ENCODE measurements at regions not wholly inside any gene's neighbourhood (a gene's known extent, or its start where the extent isn't known, plus 50 kb on each side); places are given as distances from the start of the nearest gene placed in this dataset.

DNA sequence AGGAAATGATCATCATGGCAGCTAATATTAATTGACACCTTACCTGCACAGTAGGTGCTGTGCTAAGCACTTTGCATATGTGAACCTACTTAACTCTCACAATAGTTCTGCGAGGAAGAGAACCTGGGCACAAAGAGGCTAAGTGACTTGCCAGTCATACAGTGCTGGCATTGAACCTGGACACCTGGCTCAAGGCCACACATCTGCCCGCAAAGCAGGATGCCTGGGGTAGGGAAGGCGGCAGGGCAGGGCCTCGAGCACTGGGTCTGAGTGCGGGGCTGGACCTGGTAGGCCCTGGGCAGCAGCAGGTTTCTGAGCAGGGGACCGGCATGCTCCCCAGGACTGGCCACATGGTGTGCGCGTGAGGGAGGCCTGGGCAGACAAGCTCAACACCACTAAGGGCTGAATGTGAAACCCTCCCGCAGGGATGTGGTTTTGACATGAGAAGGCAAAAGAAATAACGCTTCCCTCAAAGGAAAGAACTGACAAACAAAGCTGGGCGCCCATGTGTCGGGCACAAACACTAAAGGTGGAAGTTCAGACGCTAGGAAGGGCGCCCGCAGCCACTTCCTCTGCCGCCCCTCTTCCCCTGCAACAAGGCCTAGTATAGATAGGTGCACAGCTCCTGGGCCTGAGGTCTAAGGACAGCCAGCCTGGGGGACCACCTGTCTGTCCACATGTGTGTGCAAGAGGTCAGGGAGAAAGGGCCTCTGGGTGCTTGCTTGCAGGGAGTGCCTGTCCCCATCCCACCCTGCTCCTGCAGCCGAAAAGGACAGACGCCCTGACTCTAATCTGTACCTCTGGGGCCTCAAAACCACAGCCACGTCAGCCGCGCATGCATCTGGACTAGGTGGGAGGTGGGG lies 92.5 kb downstream of the ZFP36L2 start:
- TF ChIP-seq NFIC (IDR thresholded peaks at IDR 0.05) (no peak), RAD21 (IDR thresholded peaks at IDR 0.05; ENCODE audit: low read depth) (no peak), CREB1 (IDR thresholded peaks at IDR 0.05; ENCODE audit: low read depth) (no peak), ZBTB7A (IDR thresholded peaks at IDR 0.05; ENCODE audit: low read depth) (no peak), YY1 (IDR thresholded peaks at IDR 0.05; ENCODE audit: low read depth) (no peak), TAF1 (IDR thresholded peaks at IDR 0.05; ENCODE audit: low read depth) (no peak), EP300 (IDR thresholded peaks at IDR 0.05; ENCODE audit: borderline replicate concordance) (no peak), EGR1 (IDR thresholded peaks at IDR 0.05) (no peak), CEBPB (IDR thresholded peaks at IDR 0.05) (no peak), TEAD4 (IDR thresholded peaks at IDR 0.05) (no peak), FOXM1 (IDR thresholded peaks at IDR 0.05; ENCODE audit: borderline replicate concordance, low read depth) (no peak), TCF12 (IDR thresholded peaks at IDR 0.05; ENCODE audit: low read depth) (no peak)
- TF ChIP-seq, protein P1, sequence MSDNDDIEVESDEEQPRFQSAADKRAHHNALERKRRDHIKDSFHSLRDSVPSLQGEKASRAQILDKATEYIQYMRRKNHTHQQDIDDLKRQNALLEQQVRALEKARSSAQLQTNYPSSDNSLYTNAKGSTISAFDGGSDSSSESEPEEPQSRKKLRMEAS (IDR thresholded peaks at IDR 0.05) = no peak
- TF ChIP-seq, protein P2, sequence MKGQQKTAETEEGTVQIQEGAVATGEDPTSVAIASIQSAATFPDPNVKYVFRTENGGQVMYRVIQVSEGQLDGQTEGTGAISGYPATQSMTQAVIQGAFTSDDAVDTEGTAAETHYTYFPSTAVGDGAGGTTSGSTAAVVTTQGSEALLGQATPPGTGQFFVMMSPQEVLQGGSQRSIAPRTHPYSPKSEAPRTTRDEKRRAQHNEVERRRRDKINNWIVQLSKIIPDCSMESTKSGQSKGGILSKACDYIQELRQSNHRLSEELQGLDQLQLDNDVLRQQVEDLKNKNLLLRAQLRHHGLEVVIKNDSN (IDR thresholded peaks at IDR 0.05) = no peak
- TF ChIP-seq, protein P3, sequence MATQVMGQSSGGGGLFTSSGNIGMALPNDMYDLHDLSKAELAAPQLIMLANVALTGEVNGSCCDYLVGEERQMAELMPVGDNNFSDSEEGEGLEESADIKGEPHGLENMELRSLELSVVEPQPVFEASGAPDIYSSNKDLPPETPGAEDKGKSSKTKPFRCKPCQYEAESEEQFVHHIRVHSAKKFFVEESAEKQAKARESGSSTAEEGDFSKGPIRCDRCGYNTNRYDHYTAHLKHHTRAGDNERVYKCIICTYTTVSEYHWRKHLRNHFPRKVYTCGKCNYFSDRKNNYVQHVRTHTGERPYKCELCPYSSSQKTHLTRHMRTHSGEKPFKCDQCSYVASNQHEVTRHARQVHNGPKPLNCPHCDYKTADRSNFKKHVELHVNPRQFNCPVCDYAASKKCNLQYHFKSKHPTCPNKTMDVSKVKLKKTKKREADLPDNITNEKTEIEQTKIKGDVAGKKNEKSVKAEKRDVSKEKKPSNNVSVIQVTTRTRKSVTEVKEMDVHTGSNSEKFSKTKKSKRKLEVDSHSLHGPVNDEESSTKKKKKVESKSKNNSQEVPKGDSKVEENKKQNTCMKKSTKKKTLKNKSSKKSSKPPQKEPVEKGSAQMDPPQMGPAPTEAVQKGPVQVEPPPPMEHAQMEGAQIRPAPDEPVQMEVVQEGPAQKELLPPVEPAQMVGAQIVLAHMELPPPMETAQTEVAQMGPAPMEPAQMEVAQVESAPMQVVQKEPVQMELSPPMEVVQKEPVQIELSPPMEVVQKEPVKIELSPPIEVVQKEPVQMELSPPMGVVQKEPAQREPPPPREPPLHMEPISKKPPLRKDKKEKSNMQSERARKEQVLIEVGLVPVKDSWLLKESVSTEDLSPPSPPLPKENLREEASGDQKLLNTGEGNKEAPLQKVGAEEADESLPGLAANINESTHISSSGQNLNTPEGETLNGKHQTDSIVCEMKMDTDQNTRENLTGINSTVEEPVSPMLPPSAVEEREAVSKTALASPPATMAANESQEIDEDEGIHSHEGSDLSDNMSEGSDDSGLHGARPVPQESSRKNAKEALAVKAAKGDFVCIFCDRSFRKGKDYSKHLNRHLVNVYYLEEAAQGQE (IDR thresholded peaks at IDR 0.05; ENCODE audit: low read depth) = no peak

DNA sequence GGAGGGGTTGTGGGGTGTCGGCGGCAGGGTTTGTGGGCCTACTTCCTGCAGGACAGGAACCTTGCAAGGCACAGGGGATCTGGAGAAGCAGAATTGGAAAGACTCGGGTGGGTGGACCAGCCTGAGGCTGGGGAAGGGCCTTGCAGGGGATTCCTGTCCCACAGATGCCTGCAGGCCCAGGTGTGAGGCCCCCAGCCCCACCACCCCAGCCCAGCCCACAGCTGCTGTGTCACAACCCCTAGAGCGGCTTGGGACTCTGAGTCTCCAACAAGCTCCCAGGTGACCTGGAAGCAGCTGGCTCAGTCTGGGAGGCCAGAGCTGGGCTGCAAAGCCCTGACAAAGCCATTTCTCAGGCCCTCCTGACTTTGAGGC lies 93.1 kb downstream of the ZFP36L2 start:
- TF ChIP-seq EGR1 (IDR thresholded peaks at IDR 0.05) (no peak), CEBPB (IDR thresholded peaks at IDR 0.05) (no peak), TCF12 (IDR thresholded peaks at IDR 0.05; ENCODE audit: low read depth) (no peak), TEAD4 (IDR thresholded peaks at IDR 0.05) (no peak), CREB1 (IDR thresholded peaks at IDR 0.05; ENCODE audit: low read depth) (no peak), TAF1 (IDR thresholded peaks at IDR 0.05; ENCODE audit: low read depth) (no peak), EP300 (IDR thresholded peaks at IDR 0.05; ENCODE audit: borderline replicate concordance) (no peak), NFIC (IDR thresholded peaks at IDR 0.05) (no peak), FOXM1 (IDR thresholded peaks at IDR 0.05; ENCODE audit: borderline replicate concordance, low read depth) (no peak), RAD21 (IDR thresholded peaks at IDR 0.05; ENCODE audit: low read depth) (no peak), ZBTB7A (IDR thresholded peaks at IDR 0.05; ENCODE audit: low read depth) (no peak), YY1 (IDR thresholded peaks at IDR 0.05; ENCODE audit: low read depth) (no peak)
- TF ChIP-seq, protein P3 (IDR thresholded peaks at IDR 0.05; ENCODE audit: low read depth) = no peak
- TF ChIP-seq, protein P2 (IDR thresholded peaks at IDR 0.05) = no peak
- TF ChIP-seq, protein P1 (IDR thresholded peaks at IDR 0.05) = no peak

DNA sequence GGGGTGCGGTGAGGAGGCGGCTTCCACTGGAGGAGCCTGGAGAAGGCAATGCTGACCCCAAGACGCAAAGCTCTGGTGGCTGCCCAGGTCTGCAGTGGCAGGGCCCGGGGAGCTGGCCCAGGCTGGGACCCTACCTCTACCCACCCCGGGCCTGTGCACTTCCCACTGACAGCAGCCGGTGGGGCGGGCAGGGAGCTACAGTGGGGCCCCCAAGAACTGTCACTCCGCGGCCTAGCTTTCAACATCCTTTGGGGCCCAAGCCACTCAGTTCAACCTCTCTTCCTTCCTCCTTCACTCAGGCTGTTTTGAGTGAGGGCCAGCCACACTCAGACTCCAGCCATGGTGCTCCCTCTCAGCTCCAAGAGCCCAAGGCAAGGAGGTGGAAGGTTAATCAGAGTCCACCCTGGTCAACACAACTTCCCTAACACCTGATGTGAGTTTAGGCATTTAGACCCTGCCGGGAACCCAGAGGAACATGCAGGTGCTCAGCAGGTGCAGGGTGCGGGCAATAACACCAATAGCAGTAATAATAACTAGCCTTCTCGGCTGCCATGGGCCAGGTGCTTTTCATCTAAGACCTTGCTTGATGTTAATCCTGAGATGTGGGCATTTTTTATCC lies 93.6 kb downstream of the ZFP36L2 start:
- TF ChIP-seq EP300 (IDR thresholded peaks at IDR 0.05; ENCODE audit: borderline replicate concordance) = no peak
- no peak for TF ChIP-seq NFIC (IDR thresholded peaks at IDR 0.05)
- no peak for TF ChIP-seq TCF12 (IDR thresholded peaks at IDR 0.05; ENCODE audit: low read depth)
- TF ChIP-seq TEAD4 (IDR thresholded peaks at IDR 0.05) = no peak
- no peak for TF ChIP-seq CEBPB (IDR thresholded peaks at IDR 0.05)
- TF ChIP-seq FOXM1 (IDR thresholded peaks at IDR 0.05; ENCODE audit: borderline replicate concordance, low read depth) = no peak
- no peak for TF ChIP-seq ZBTB7A (IDR thresholded peaks at IDR 0.05; ENCODE audit: low read depth)
- TF ChIP-seq RAD21 (IDR thresholded peaks at IDR 0.05; ENCODE audit: low read depth) = no peak
- no peak for TF ChIP-seq TAF1 (IDR thresholded peaks at IDR 0.05; ENCODE audit: low read depth)
- TF ChIP-seq, protein P2 (IDR thresholded peaks at IDR 0.05) = no peak

DNA sequence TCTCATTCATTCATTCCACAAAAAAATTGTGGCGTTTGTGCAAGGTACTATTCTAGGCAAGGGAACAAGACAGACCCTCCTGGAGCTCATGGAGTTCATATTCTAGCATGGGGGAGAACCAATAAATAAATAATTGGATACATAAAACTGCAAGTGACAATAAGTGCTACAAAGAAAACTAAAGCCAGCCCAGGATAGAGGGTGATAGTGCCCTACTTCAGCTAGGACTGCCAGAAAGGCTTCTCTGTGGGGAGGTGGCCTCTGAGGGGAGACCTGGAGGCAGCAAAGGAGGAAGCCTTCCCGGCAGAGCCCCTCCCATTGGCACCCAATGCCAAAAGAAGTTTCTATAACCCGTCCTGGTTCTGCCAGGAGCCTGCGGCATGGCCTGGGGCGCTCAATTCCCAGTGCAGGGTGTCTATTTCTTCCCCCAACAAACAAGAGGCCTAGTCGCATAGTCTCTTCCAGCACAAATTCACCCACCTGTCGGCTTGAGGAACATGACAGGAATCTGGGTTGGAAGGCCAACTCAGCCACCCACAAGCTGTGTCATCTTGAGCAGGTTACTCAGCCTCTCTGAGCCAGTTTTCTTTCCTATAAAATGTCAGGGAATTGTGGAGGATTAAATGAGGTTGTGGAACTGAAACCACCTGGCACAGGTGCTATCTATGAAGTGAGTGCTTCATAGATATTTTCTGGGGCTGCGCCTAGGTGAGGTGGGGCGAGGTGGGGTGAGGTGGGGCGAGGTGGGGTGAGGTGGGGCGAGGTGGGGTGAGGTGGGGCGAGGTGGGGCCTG lies 94.3 kb downstream of the ZFP36L2 start:
- TF ChIP-seq EP300 (IDR thresholded peaks at IDR 0.05; ENCODE audit: borderline replicate concordance) (no peak), TEAD4 (IDR thresholded peaks at IDR 0.05) (no peak), CEBPB (IDR thresholded peaks at IDR 0.05) (no peak), TAF1 (IDR thresholded peaks at IDR 0.05; ENCODE audit: low read depth) (no peak), FOXM1 (IDR thresholded peaks at IDR 0.05; ENCODE audit: borderline replicate concordance, low read depth) (no peak), TCF12 (IDR thresholded peaks at IDR 0.05; ENCODE audit: low read depth) (no peak)

All from Ishikawa (cell line).